IMR-90 (cell line): ENCODE measurements at regions not wholly inside any gene's neighbourhood (a gene's known extent, or its start where the extent isn't known, plus 50 kb on each side); places are given as distances from the start of the nearest gene placed in this dataset.
A peak's percentile ranks its signal among the peaks of the same experiment; 100 is the strongest.

Source experiments
- ATAC-seq: fragments of 200-7000 bp; cut with Tn5 transposase; 2 replicates; pipeline ENCODE4 v1.9.1; 2020; ENCODE audit warnings: low read depth, mild to moderate bottlenecking, moderate library complexity
- BruUV-seq: library from RNA; stranded (reverse); fragments of 400-500 nt; replicated peaks from 2 replicates; lab custom pipeline; 2021; lab: Mats Ljungman, UMichigan
- CTCF ChIA-PET: fragments of 300-600 bp; formaldehyde crosslinking; extraction: SDS; loops from one replicate; lab custom pipeline; 2021; ENCODE audit warnings: antibody characterized with exemption; lab: Yijun Ruan, JAX
- POLR2A ChIA-PET: fragments of 300-600 bp; sonication (Branson Sonifier 250); formaldehyde crosslinking; loops from one replicate; lab custom pipeline; 2022; ENCODE audit warnings: antibody characterized with exemption; ENCODE audit not compliant: unreplicated experiment; lab: Charles Lee
- DNase-seq: peaks from one replicate; pipeline ENCODE4 v3.0.0; 2013
- H2AFZ ChIP-seq: replicated peaks from 2 replicates; pipeline ENCODE3; 2013; ENCODE audit warnings: low read length, mild to moderate bottlenecking; ENCODE audit not compliant: poor library complexity
- H2AK5ac ChIP-seq: 2 replicates; pipeline ENCODE4 v1.6.1; 2013; ENCODE audit warnings: low read depth, low read length, inconsistent platforms
- H2AK9ac ChIP-seq: replicated peaks from 2 replicates; pipeline ENCODE3; 2013; ENCODE audit warnings: mild to moderate bottlenecking, low read depth, low read length, moderate library complexity; ENCODE audit not compliant: poor library complexity
- H2BK120ac ChIP-seq: 2 replicates; pipeline ENCODE4 v1.6.1; 2013; ENCODE audit warnings: low read depth, low read length, inconsistent platforms
- H2BK15ac ChIP-seq: 3 replicates; pipeline ENCODE4 v1.6.1; 2013; ENCODE audit warnings: low read depth, low read length, inconsistent platforms
- H2BK20ac ChIP-seq: 2 replicates; pipeline ENCODE4 v1.6.1; 2013; ENCODE audit warnings: low read depth, mild to moderate bottlenecking, inconsistent platforms, low read length, moderate library complexity
- H2BK5ac ChIP-seq: 2 replicates; pipeline ENCODE4 v1.6.1; 2013; ENCODE audit warnings: mild to moderate bottlenecking, low read depth, low read length, inconsistent platforms; ENCODE audit not compliant: poor library complexity, severe bottlenecking
- H3K14ac ChIP-seq: replicated peaks from 2 replicates; pipeline ENCODE4 v1.6.1; 2013; ENCODE audit warnings: low read depth, low read length, inconsistent platforms
- H3K18ac ChIP-seq: 2 replicates; pipeline ENCODE4 v1.6.1; 2013; ENCODE audit warnings: low read depth, low read length, control low read depth
- H3K23ac ChIP-seq: 2 replicates; pipeline ENCODE4 v1.6.1; 2013; ENCODE audit warnings: low read depth, low read length, inconsistent platforms
- H3K27ac ChIP-seq: 2 replicates; pipeline ENCODE4 v1.5.1; 2013; ENCODE audit warnings: mild to moderate bottlenecking, control low read depth, low read length; ENCODE audit not compliant: insufficient read depth
- H3K27me3 ChIP-seq: 2 replicates; pipeline ENCODE4 v1.6.1; 2013; ENCODE audit warnings: low read length; ENCODE audit not compliant: control insufficient read depth, insufficient read depth
- H3K36me3 ChIP-seq: 2 replicates; pipeline ENCODE4 v1.6.1; 2013; ENCODE audit warnings: low read length, mixed read lengths; ENCODE audit not compliant: control insufficient read depth, insufficient read depth
- H3K4ac ChIP-seq: 2 replicates; pipeline ENCODE4 v1.6.1; 2013; ENCODE audit warnings: low read depth, low read length, inconsistent platforms
- H3K4me1 ChIP-seq: 2 replicates; pipeline ENCODE4 v1.6.1; 2013; ENCODE audit warnings: low read length, mixed read lengths; ENCODE audit not compliant: control insufficient read depth, insufficient read depth
- H3K4me2 ChIP-seq: 2 replicates; pipeline ENCODE4 v1.6.1; 2013; ENCODE audit warnings: low read depth, mild to moderate bottlenecking, control low read depth, low read length, moderate library complexity
- H3K4me3 ChIP-seq: 2 replicates; pipeline ENCODE4 v1.5.1; 2013; ENCODE audit warnings: low read depth, mild to moderate bottlenecking, control low read depth, low read length, moderate library complexity; ENCODE audit not compliant: insufficient read depth
- H3K56ac ChIP-seq: 2 replicates; pipeline ENCODE4 v1.6.1; 2013; ENCODE audit warnings: low read length, inconsistent platforms; ENCODE audit not compliant: insufficient read depth; ENCODE audit errors: extremely low read depth
- H3K79me1 ChIP-seq, 2 experiments: 2 replicates each; pipeline ENCODE4 v1.6.1; 2013; ENCODE audit warnings: low read length in 2 of 2, inconsistent platforms in 1 of 2, low read depth in 1 of 2
- H3K9ac ChIP-seq: 2 replicates; pipeline ENCODE4 v1.6.1; 2013; ENCODE audit warnings: low read depth, low read length, control low read depth
- H3K9me1 ChIP-seq: 2 replicates; pipeline ENCODE4 v1.6.1; 2013; ENCODE audit warnings: low read length, inconsistent platforms; ENCODE audit not compliant: insufficient read depth
- H3K9me3 ChIP-seq: 2 replicates; pipeline ENCODE4 v1.6.1; 2013; ENCODE audit warnings: low read length; ENCODE audit not compliant: control insufficient read depth, insufficient read depth
- H4K20me1 ChIP-seq: 2 replicates; pipeline ENCODE4 v1.6.1; 2013; ENCODE audit warnings: low read length, inconsistent platforms; ENCODE audit not compliant: insufficient read depth
- H4K5ac ChIP-seq: 2 replicates; pipeline ENCODE4 v1.6.1; 2013; ENCODE audit warnings: mild to moderate bottlenecking, low read depth, low read length, control low read depth
- H4K8ac ChIP-seq, 2 experiments: 2 replicates each; pipeline ENCODE4 v1.6.1; 2013; ENCODE audit warnings: low read depth in 2 of 2, low read length in 2 of 2, control low read depth in 1 of 2, inconsistent platforms in 1 of 2
- H4K91ac ChIP-seq: 2 replicates; pipeline ENCODE4 v1.6.1; 2013; ENCODE audit warnings: low read depth, low read length, inconsistent platforms; ENCODE audit not compliant: insufficient read depth
- BHLHE40 ChIP-seq: fragments of 150-350 bp; IDR thresholded peaks from 2 replicates; pipeline ENCODE4 v1.6.1; 2016; ENCODE audit warnings: mild to moderate bottlenecking, low read depth, low read length
- CEBPB ChIP-seq: IDR thresholded peaks from 2 replicates; pipeline ENCODE4 v1.6.1; 2012; ENCODE audit warnings: low read depth, low read length, improper control_type of control experiment
- RCOR1 ChIP-seq: IDR thresholded peaks from 2 replicates; pipeline ENCODE4 v1.6.1; 2012; ENCODE audit warnings: mild to moderate bottlenecking, low read length, improper control_type of control experiment; ENCODE audit not compliant: insufficient replicate concordance
- WGBS, 2 experiments: methylation state at CpG; one replicate each; pipeline versions ENCODE4 v1.1.5 to v1.1.7; 2013; ENCODE audit warnings: missing lambda C conversion rate in 2 of 2; ENCODE audit not compliant: insufficient read length in 1 of 2; ENCODE audit errors: extremely low coverage in 2 of 2; 5-methylcytosine and 5-hydroxymethylcytosine counted together
- dilution Hi-C: fragments of 300-500 bp; cut with HindIII; formaldehyde crosslinking; loops from one replicate; pipeline ENCODE4 v1.14.3; 2018; ENCODE audit warnings: low sequenced_read_pairs; ENCODE audit not compliant: unreplicated experiment
- in situ Hi-C: fragments of 300-500 bp; cut with MboI; formaldehyde crosslinking; loops from 3 replicates; pipeline ENCODE4 v1.14.3; 2019; ENCODE audit warnings: low sequenced_read_pairs, inconsistent platforms, mixed read lengths
- intact Hi-C: fragments of 100-400 bp; cut with micrococcal nuclease; formaldehyde crosslinking; loops from 2 replicates; pipeline ENCODE4 v1.10.0; 2022

DNA sequence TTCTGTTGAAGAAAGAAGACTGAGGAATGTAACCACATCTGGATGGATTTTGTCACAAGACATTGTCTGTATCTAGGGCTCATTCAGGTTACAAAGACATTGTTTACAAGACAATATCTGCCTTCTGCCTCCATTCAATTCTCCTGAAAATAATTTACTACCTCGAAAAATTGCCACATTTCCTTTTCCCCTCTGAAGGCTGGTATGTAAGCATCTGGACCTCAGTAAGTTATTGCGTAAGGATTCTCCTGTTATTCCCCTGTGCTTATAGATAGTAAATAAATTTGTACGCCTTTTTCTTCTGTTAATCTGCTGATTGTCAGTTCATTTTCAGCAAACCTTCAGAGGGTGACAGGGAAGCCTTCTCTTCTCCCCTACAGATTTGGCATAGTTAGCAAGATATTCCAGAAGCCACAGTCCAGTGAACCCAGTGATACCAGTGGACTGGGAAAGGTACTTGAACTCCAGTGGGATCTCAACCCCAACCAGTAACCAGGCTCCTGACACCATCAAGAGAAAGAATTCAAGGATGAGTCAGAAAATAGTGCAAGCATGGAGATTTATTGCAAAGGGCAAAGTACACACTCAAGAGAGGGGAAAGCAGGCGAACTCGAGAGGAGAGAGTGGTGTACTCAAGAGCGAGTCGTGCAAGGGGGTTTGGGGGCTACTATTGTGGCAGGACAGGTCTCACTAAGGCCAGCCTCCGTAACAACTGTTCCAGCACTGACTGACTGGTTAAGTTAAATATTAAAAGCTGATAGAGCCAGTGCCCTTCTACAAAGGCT, 706.9 kb upstream of the GHITM start:
- Histone ChIP-seq H2AK9ac (no peak overlapping the region), H3K9me3 (peaks cover 8% of the 10 kb centered on the region), H3K27me3 (no peaks in the 10 kb centered on the region), H3K23ac (no peak overlapping the region), H3K27ac (no peak overlapping the region), H3K4me1 (no peaks in the 10 kb centered on the region), H3K36me3 (no peaks in the 10 kb centered on the region), H3K9me1 (no peaks in the 10 kb centered on the region), H2BK15ac (no peak overlapping the region), H4K91ac (no peak overlapping the region), H4K8ac (no peak overlapping the region), H3K4ac (no peak overlapping the region), H2AFZ (no peak overlapping the region), H3K4me2 (no peak overlapping the region), H3K79me1 (no peaks in the 10 kb centered on the region), H3K9ac (no peak overlapping the region), H2BK120ac (no peak overlapping the region), H2AK5ac (no peak overlapping the region), H4K5ac (no peak overlapping the region), H3K4me3 (no peak overlapping the region), H4K20me1 (no peaks in the 10 kb centered on the region), H3K18ac (no peak overlapping the region), H2BK20ac (no peak overlapping the region), H3K14ac (no peak overlapping the region), H2BK5ac (no peak overlapping the region), H3K56ac (no peak overlapping the region)
- TF ChIP-seq RCOR1 (no peak), BHLHE40 (no peak), CEBPB (peak; percentile 48; the same call in 1 of the 2 replicates)
- in situ Hi-C loops: no loop called here
- ATAC-seq (no peak), DNase-seq (no peak)
- WGBS, 2 experiments: 60% methylated on average over 1 of the region's 8 CpGs; no CpG with 5 or more reads in 1 of the 2 experiments
- ChIA-PET POLR2A (no interaction called here), CTCF (no interaction called here)
- dilution Hi-C loops: no loop called here
- intact Hi-C loops: no loop called here
- BruUV-seq: no TSS peak
